SK-N-DZ (cell line): ENCODE measurements at regions not wholly inside any gene's neighbourhood (a gene's known extent, or its start where the extent isn't known, plus 50 kb on each side); places are given as distances from the start of the nearest gene placed in this dataset.
"Not testable (repeated sequence)": the region's sequence is repeated elsewhere in the genome, so short reads cannot be mapped to it uniquely, and the experiment has no call there.

Source experiments
- DNase-seq: peaks from one replicate; pipeline ENCODE4 v3.0.0-alpha.2; 2015; ENCODE audit warnings: low spot score

DNA sequence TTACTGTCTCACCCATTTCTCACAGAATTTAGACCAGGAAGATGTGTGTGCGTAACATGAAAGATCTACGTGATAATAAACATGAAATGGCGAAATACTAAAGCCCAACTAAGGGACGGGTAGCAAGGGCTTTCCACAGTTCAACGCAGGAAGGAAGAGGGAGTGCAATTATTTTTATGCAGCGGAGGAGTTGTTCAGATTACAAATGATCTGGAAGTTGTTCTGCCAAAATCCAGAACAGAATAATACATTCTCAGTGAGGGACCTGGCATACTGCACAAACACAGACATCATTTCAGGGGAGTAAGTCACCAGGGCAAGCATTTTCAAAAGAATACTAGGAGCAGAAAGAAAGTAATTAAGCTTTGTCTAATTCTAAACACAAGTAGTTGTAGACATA is 133.6 kb upstream of the RAP2B start:
- no peak for DNase-seq

DNA sequence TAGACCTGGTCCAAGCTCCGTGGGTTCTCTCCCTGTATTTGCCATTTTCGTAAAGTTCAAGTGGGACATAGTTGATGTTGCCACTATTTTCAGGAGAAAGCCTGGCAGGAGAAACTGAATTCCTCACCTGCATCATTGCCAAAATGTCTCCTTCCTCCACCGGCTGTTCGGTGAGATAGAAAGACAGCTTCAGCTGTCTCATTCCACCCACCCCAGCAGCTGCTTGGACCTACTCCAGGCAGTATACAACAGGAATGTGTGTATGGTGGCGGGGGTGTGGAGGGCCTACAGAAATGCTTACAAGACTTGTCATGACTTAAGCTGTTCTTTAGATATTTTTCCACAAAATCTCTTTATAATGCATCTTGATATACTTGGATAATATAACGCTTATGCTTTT is 132.7 kb upstream of the RAP2B start:
- no peak for DNase-seq

DNA sequence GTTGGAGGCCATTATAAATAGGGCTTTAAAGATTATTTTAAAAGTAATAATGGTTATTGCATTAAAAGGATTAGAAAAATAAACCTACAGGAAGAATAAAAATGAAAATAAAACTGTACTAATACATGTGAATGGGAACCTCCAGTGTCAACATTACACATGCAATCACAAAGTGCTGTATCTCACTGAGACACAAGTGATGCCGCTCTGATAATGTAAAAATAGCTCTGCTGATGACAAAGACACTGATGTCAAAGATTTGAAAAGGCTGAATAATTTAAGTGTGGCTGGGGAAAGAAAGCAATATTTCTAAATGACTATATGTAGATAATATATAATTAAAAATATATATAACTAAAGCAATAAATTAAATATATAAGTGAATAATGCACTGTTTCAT is 129.1 kb upstream of the RAP2B start:
- DNase-seq, result no peak

DNA sequence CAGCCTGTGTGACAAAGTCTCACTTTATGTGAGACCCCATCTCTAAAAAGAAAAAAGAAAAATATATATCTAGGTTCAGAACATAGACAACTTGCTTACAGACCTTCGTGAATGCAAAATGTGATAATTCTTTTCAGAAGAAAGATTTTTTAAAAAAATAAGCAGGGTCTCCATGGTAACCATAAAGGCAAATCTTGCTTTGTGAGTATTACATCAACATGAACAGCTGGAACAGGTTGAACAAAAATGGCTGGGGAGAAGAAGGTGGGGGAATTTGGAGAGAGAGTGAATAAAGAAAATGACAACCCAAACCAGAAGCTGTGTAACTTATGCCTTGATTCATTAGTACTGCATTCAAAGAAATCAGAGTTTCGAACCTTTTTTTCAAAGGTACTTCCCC is 125.2 kb upstream of the RAP2B start:
- no peak for DNase-seq

DNA sequence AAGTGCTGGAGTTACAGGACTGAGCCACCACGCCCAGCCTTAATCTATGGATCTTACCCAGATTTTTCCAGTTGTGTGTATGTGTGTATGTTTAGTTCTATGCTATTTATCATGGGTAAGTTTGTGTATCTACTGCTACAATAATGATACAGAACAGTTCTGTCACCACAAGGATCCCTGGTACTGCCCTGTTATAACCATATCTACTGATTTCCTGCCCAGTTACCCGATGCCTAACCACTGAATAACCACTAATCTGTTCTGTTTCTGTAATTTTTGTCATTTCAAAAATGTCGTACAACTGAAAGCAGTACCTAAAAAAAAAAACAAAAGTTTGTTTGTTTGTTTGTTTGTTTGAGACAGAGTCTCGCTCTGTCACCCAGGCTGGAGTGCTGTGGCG is 123.7 kb upstream of the RAP2B start:
- DNase-seq, result no peak

DNA sequence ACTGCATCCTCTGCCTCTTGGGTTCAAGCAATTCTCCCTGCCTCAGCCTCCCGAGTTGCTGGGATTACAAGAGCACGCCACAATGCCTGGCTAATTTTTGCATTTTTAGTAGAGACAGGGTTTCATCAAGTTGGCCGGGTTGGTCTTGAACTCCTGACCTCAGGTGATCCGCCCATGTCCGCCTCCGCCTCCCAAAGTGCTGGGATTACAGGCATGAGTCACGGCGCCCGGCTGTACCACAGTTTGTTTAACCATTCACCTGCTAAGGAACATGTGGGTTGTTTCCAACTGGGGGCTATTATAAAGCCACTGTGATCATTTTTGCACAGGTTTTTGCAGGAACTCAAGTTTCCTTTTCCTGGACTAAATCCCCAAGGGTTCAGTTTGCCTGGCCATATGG is 123.2 kb upstream of the RAP2B start:
- no peak for DNase-seq

DNA sequence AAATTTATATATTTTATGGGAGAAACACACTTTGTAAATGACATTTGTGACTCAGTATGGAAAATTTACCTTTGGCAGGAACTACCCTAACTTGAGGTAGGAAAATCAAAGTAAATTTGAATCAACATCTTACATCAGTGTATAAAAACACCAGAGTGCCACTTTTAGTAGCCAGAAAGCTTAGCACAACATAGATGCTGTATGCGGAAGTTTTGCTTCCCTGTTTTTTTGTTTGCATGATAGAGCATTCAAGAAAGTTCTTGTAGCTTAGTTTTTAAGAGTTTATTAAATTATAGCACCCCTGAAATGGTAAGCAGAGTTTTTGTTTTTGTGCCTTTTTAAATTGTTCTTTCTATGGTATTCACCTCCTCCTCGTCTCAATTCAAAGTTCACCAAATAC is 120.8 kb upstream of the RAP2B start:
- no peak for DNase-seq

DNA sequence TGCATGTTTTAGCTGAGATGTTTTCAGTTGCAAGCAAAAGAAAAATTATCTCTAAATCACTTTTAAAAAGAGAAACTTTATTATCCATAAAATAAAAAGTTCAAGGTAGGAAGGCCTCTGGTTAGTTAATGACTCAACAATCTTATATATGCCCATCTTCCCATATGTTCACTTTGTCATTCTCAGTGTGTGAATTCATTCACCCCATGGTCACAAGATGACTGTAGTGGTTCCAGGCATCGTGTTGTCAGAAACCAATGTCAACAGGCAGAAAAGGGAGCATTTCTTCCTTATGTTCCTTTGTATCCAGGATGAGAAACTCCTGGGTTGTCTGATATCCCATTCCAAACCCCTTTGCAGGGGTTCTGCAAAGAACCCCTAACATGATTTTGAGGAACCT is 119.9 kb upstream of the RAP2B start:
- DNase-seq, result no peak

DNA sequence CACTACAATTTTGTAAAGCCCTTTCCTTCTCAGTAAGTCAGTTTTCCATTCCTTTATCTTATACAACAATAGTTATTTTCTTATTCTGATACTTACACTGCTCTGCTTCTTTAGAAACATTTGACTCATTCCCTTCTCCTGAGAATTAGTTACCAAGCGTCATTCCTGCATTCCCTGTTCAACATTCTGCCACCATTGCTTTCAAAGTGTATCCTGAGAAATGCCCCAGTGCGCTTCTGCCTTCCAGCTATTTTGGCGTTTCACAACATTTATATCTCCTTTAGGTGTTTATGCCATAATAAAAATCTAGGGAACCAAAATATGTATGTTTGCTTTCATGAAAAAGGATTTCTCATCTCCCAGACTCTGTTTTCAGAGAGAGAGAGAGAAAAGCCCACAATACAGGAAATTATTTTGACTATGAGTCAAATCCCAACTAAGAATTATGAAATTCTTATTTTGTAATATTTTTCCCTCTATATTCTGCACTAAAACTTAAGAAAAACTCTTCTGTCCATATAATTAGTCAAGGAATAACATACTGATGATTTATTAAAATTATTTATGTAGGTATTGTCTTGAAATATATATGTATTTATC is 118.2 kb upstream of the RAP2B start:
- DNase-seq, result no peak

DNA sequence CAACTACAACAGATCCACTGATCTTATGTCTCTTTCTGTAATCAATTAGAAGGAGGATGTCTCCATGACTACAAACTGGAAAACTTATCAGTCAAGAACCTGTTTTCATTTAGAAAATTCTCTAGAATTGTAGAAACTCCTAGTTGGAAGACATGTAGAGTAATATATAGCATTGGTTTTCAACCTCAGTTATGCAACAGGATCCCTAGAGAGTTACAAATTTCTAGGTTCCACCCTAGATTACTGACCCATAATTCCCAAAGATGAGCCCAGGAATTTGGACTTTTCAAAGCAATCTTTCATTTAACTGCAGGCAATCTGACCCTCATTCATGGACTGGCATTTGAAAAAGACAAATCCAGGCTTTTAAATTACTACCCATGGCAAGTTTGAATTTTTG is 116.9 kb upstream of the RAP2B start:
- no peak for DNase-seq

DNA sequence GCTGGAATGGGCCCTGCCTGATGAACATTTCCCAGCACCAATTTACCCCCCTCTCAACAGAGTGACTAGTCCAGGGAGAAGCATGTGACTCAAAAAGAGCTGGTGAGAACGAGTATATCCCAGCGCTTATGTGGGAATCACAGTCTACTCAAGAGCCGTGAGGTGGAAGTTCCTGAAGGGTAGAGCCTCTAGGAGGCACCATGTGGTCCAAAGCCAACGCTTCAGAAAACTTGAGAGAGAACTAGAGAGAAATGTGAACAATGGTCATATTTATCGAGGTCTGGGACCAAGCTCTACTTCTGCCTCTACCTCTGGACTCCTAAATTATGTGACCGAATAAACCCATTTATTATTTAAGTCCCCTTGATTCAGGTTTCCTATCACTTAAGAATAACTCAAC is 111.0 kb upstream of the RAP2B start:
- DNase-seq, result no peak

DNA sequence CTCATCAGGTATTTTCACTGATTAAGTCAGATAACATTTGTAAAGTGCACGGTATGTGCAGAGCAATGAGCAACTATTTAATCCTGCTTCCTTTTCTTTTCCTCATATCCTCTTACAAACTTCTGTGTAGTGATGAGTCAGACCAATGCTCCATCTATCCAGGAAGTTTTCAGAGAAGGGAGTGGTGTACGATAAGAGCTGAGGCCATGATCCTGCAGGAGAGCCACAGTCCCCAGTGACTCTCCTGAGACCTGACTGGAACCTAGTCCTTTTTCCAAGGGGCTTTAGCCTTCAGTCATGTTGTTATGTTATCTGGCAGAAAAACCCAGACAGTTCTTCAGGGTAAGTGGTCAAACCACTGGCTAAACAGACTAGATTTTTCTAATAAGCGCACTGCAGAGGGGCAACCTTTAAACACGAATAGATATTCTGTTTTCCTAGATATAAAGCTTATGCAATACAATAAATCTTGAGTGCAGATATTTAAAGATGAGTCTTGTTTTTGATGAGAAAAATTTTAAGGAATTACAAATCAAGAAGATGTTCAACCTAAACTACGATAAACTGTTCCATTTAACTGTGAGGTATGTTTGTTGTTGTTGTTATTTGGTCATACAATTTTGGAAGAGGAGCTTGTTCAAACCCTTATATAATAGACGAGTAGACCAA is 110.5 kb upstream of the RAP2B start:
- no peak for DNase-seq

DNA sequence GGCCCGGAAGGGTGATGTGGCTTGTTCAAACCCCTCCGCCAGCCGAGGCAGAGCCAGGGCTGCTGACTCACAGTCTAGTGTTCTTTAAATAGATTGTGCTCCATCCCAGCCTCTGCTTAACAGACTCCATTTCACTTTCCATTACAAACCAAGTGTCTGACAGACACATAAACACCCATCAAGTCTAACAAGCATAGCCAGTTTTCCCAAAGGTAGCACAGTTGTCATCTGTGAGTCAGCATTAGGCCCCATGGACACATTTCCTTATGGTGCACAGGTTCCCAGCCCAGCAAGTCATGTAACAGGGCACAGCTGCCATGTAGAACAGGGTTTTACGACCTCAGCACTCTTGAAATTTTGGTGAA is 109.9 kb upstream of the RAP2B start:
- no peak for DNase-seq

DNA sequence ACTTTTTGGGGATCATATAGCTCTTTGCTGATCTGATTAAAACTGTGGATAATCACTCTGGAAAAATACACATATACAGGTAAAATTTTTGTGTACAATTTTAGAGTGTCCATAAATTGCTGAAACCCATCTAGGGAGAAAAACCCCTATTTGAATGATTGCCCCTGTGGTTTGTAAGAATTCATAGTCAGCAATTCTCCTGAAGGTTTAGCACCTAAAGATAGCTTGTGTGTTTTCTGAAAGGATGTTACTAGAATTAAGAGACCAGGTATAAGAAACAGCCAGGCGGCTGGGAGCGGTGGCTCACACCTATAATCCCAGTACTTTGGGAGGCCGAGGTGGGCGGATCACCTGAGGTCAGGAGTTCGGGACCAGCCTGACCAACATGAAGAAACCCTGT is 106.8 kb upstream of the RAP2B start:
- no peak for DNase-seq

DNA sequence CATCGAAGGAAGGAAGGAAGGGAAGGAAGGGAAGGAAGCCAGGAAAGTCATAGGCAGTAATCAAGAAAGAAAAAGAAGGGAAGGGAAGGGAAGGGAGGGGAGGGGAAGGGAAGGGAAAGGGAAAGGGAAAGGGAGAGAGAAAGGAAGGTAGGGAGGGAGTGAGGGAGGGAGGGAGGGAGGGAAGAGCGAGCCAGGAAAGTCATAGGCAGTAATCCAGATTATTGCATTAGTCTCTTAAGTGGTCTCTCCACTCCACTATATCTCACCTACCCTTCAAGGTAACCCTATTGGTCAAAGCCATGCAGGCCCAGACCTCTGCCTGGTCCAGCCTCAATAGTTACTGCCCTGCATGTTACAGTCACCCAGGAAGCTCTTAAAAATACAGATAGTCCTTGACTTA is 106.2 kb upstream of the RAP2B start:
- no peak for DNase-seq

DNA sequence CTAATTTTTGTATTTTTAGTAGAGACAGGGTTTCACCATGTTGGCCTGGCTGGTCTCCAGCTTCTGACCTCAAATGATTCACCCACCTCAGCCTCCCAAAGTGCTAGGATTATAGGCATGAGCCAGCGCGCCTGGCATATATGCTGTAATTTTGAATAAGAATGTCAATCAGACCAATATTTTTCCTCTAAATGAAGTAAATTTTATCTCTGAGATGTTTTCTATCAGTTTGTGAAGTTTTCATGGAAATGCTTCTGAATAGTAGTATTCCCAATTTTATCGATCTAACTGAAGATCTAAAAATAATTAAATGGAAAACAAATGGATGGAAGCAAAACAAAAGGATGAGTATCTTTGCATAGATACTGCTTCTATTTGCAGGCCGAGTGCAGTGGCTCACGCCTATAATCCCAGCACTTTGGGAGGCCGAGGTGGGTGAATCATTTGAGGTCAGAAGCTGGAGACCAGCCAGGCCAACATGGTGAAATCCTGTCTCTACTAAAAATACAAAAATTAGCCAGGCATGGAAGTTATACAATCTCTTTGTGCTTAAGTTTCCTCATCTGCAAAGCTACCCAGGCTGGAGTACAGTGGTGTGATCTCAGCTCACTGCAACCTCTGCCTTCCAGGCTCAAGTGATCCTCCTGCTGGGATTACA is 103.9 kb upstream of the RAP2B start:
- not testable (repeated sequence) for DNase-seq

DNA sequence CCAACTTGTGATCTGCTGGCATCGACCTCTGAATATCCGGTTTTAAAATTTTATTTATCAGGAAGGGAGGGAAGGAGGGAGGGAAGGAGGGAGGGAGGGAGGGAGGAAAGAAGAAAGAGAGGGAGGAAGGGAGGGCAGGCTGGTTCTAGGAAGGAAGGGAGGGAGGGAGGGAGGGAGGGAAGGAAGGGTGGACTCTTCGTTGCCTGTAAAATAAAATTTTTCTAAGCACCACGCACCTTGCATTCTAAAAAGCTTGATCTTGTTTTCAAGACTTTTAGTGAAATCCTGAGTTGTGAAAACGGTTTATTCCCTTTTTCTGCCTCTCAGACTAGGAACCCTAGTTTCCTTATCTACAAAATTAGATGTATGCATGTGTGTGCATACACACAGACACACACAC is 101.7 kb upstream of the RAP2B start:
- DNase-seq, result no peak

DNA sequence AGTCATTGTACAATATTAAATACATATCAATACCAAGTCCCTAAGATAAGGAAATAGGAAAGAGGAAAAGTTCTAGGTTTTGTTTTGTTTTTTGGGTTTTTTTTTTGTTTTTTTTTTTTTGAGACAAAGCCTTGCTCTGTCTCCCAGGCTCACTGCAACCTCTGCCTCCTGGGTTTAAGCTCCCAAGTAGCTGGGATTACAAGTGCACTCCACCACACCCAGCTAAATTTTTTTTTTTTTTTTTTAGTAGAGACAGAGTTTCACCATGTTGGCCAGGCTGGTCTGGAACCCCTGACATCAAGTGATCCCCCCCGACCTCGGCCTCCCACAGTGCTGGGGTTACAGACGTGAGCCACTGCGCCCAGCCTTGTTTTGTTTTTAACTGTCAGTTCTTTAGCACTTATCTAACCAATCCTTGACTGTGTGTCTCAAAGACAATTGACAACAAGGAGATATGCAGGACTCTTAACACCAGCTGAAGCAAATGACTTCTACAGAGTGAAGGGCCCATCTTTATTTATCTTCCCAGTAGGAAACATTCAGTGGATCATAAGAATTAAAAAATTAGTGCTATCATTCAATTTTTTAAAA is 100.0 kb upstream of the RAP2B start:
- no peak for DNase-seq

DNA sequence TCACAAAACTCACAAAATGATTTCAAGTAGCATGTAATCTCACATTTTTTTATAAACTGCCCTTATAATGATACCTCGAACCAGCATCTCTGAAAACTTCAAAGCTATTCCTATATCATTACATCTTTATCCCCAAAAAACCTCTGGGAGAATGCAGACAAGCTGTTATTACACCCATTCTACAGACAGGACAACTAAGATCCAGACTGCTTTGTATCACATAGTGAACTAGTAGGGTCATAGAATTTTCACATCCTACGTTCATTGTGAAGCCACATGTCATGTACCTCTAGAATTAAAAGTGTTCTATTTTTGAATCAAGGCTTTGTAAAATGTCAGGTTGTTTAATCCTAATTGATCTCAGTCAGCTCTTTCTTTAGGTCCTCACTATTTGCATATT is 98.7 kb upstream of the RAP2B start:
- DNase-seq, result no peak

DNA sequence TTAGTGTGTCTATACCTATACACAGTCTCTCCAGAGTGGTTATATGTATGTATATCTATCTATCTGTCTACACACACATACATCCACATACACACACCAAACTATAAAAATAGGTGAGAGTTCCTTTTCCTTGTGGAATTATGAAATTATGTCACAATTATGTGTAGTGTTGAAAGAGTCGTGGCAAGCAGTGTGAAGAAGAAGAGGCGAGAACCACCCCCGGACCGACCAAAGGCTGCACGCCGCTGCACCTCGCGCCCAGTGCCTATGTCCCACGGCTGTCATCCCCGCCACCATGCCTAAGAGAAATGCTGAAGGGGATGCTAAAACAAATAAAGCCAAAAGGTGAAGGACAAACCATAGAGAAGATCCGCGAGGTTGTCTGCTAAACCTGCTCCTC is 95.0 kb upstream of the RAP2B start:
- DNase-seq, result no peak

DNA sequence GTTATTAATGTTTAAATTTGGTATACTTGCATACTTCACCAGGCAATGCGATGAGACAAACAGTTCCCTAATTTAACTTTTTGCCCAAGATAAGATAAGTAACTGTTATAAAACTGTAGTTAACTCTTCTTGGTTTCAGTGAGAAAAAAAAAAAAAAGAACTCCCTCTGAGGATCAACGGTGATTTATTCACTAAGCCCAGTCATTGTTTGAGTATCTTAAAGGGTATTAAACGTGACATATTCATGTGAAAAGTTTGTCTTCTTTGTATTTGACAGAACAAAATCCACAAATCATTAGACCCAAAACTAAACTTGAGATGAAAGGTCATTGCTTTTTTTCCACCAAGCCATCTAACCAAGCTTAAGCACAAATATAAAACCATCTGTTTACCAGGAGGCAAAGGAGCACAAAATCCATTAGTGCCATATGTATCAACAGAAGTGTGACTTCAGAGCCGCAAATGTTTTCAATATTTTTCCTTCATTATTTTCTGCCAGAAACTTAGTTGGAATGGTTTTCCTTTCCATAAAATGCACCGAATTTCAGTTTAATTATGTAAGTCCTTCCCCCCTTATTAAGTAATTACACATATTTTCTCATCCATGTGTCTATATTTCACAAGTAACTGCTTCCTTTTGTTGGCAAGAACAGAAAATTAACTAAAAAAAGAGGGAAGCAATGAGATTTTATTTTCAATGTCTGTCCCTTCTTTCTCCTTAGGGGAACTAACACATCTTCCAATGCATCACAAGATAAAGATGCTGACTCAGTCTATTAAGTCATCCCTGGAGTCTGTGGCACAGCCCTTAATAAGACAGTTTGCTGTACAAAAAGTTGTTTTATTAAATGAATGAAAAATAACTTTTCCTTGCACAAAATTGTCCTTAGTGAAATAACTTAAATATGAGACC is 92.2 kb upstream of the RAP2B start:
- DNase-seq, result no peak

DNA sequence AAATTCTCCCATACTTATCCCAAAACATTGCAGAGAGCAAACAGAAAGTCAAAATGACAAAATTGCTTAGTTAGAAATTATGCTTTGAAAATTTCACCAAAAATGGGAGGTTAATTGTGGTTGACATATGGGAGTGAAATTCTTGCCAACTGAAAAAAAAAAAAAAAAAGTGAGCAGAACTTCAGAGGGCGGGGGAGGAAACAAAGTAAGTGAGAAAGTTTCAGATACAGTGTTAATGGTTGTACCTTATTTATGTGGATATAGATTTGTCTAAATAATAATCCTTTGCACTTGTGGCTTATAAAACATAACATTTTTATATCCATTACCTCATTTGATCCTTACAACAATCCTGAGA is 91.5 kb upstream of the RAP2B start:
- no peak for DNase-seq
